NCI-H128 (cell line): ENCODE measurements at regions not wholly inside any gene's neighbourhood (a gene's known extent, or its start where the extent isn't known, plus 50 kb on each side); places are given as distances from the start of the nearest gene placed in this dataset.

Experiments
- DNase-seq: peaks from one replicate; lab custom pipeline; 2025; ENCODE audit not compliant: unreplicated experiment; lab: John Stamatoyannopoulos, UW

- DNase-seq = no peak
These were observed 88.8 kb upstream of the ATP2B1 start for GRCh38 chr12:89797436-89797835.

- DNase-seq = no peak
These were observed 88.3 kb upstream of the ATP2B1 start for GRCh38 chr12:89796798-89797382.

- DNase-seq = no peak
These were observed 85.3 kb upstream of the ATP2B1 start for GRCh38 chr12:89793946-89794345.

- DNase-seq = no peak
These were observed 82.6 kb upstream of the ATP2B1 start for GRCh38 chr12:89791286-89791685.

GRCh38 chr12:89789862-89790261, 81.2 kb upstream of the ATP2B1 start:
- DNase-seq = no peak

GRCh38 chr12:89787763-89788162, 79.1 kb upstream of the ATP2B1 start:
- DNase-seq = no peak

GRCh38 chr12:89786177-89786810, 77.7 kb upstream of the ATP2B1 start:
- no peak for DNase-seq

- DNase-seq = no peak
These were observed 74.9 kb upstream of the ATP2B1 start for GRCh38 chr12:89783359-89784060.

- DNase-seq = no peak
These were observed 74.2 kb upstream of the ATP2B1 start for GRCh38 chr12:89782807-89783206.

GRCh38 chr12:89781946-89782550, 73.4 kb upstream of the ATP2B1 start:
- DNase-seq = no peak

- no peak for DNase-seq
These were observed 72.5 kb upstream of the ATP2B1 start for GRCh38 chr12:89781156-89781555.

- no peak for DNase-seq
These were observed 70.5 kb upstream of the ATP2B1 start for GRCh38 chr12:89779090-89779489.

- no peak for DNase-seq
These were observed 69.2 kb upstream of the ATP2B1 start for GRCh38 chr12:89777733-89778379.

GRCh38 chr12:89775986-89776365, 67.3 kb upstream of the ATP2B1 start:
- no peak for DNase-seq

GRCh38 chr12:89775063-89775985, 66.7 kb upstream of the ATP2B1 start:
- no peak for DNase-seq

- no peak for DNase-seq
These were observed 66.0 kb upstream of the ATP2B1 start for GRCh38 chr12:89774645-89775044.

- no peak for DNase-seq
These were observed 61.8 kb upstream of the ATP2B1 start for GRCh38 chr12:89770391-89770790.

GRCh38 chr12:89769483-89769818, 60.8 kb upstream of the ATP2B1 start:
- DNase-seq = no peak

- no peak for DNase-seq
These were observed 60.2 kb upstream of the ATP2B1 start for GRCh38 chr12:89768586-89769482.
